Loucy (cell line): ENCODE measurements at regions not wholly inside any gene's neighbourhood (a gene's known extent, or its start where the extent isn't known, plus 50 kb on each side); places are given as distances from the start of the nearest gene placed in this dataset.

ENCODE experiments used
- EZH2phosphoT487 ChIP-seq: fragments of 200-600 bp; IDR thresholded peaks from 2 replicates; pipeline ENCODE4 v1.6.1; 2018; ENCODE audit warnings: antibody characterized with exemption, mild to moderate bottlenecking, moderate library complexity, borderline replicate concordance
- TF ChIP-seq, protein P1 (sequence below): fragments of 200-600 bp; sonication (generic); conservative IDR thresholded peaks from 2 replicates; pipeline ENCODE4 v1.5.1; 2014; ENCODE audit warnings: mild to moderate bottlenecking, antibody characterized with exemption, low read length

DNA sequence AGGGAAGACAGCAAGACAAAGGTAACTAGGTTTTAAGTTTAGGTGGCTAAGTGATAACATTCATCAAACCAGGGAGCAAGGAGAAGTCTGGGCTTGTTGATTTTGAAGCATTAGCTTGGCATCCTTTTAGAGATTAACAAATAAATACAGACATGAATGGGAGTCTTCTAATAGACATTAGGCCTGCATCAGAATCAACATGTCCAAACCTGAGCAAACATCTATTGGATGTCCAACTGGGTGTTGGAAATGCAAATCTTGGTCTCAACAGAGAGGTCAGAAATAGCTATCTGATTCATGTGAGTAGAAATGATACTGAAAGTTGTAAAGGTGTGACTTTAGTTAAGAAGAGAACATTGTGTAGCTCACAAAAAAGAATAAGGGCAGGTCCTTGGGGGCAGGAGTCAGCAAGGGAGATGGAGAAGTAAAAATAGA is 85.5 kb upstream of the RND3 start:
- TF ChIP-seq, protein P1, sequence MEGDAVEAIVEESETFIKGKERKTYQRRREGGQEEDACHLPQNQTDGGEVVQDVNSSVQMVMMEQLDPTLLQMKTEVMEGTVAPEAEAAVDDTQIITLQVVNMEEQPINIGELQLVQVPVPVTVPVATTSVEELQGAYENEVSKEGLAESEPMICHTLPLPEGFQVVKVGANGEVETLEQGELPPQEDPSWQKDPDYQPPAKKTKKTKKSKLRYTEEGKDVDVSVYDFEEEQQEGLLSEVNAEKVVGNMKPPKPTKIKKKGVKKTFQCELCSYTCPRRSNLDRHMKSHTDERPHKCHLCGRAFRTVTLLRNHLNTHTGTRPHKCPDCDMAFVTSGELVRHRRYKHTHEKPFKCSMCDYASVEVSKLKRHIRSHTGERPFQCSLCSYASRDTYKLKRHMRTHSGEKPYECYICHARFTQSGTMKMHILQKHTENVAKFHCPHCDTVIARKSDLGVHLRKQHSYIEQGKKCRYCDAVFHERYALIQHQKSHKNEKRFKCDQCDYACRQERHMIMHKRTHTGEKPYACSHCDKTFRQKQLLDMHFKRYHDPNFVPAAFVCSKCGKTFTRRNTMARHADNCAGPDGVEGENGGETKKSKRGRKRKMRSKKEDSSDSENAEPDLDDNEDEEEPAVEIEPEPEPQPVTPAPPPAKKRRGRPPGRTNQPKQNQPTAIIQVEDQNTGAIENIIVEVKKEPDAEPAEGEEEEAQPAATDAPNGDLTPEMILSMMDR, result no peak
- TF ChIP-seq EZH2phosphoT487, result no peak
